ENCODE measurements at regions not wholly inside any gene's neighbourhood (a gene's known extent, or its start where the extent isn't known, plus 50 kb on each side); places are given as distances from the start of the nearest gene placed in this dataset.

- DNase-seq (ENCODE audit: low spot score), result no peak
- Mint-ChIP-seq H3K4me3 (no peak overlapping the region), H3K27ac (no peak overlapping the region), H3K4me1 (ENCODE audit: low read depth) (no peaks in the 10 kb centered on the region), H3K36me3 (ENCODE audit: low read depth) (no peaks in the 10 kb centered on the region), H3K27me3 (ENCODE audit: low read depth) (no peaks in the 10 kb centered on the region), H3K9me3 (no peaks in the 10 kb centered on the region)
Observed at GRCh38 chr16:6633456-6633855, 699.2 kb upstream of the RBFOX1 start.

GRCh38 chr16:6629110-6629509 lies 703.5 kb upstream of the RBFOX1 start:
- no peak for DNase-seq (ENCODE audit: low spot score)
- Mint-ChIP-seq H3K9me3 (peaks cover 5% of the 10 kb centered on the region), H3K27me3 (ENCODE audit: low read depth) (no peaks in the 10 kb centered on the region), H3K4me3 (no peak overlapping the region), H3K4me1 (ENCODE audit: low read depth) (no peaks in the 10 kb centered on the region), H3K27ac (no peak overlapping the region), H3K36me3 (ENCODE audit: low read depth) (no peaks in the 10 kb centered on the region)

GRCh38 chr16:6625606-6626005 lies 707.0 kb upstream of the RBFOX1 start:
- Mint-ChIP-seq H3K36me3 (ENCODE audit: low read depth) (no peaks in the 10 kb centered on the region), H3K27me3 (ENCODE audit: low read depth) (no peaks in the 10 kb centered on the region), H3K4me3 (no peak overlapping the region), H3K4me1 (ENCODE audit: low read depth) (no peaks in the 10 kb centered on the region), H3K27ac (no peak overlapping the region), H3K9me3 (peaks cover 19% of the 10 kb centered on the region)
- no peak for DNase-seq (ENCODE audit: low spot score)

GRCh38 chr16:6618874-6619273 lies 713.8 kb upstream of the RBFOX1 start:
- H3K27ac Mint-ChIP-seq, result no peak overlapping the region
- H3K4me3 Mint-ChIP-seq, result no peak overlapping the region
- no peaks in the 10 kb centered on the region for H3K4me1 Mint-ChIP-seq (ENCODE audit: low read depth)
- H3K36me3 Mint-ChIP-seq (ENCODE audit: low read depth), result no peaks in the 10 kb centered on the region
- no peak for DNase-seq (ENCODE audit: low spot score)
- H3K9me3 Mint-ChIP-seq, result peaks cover 31% of the 10 kb centered on the region
- H3K27me3 Mint-ChIP-seq (ENCODE audit: low read depth), result no peaks in the 10 kb centered on the region

GRCh38 chr16:6616746-6617145 lies 715.9 kb upstream of the RBFOX1 start:
- Mint-ChIP-seq H3K4me3 (no peak overlapping the region), H3K4me1 (ENCODE audit: low read depth) (no peaks in the 10 kb centered on the region)

GRCh38 chr16:6615636-6616035 lies 717.0 kb upstream of the RBFOX1 start:
- Mint-ChIP-seq H3K27me3 (ENCODE audit: low read depth) (no peaks in the 10 kb centered on the region), H3K36me3 (ENCODE audit: low read depth) (no peaks in the 10 kb centered on the region), H3K4me3 (no peak overlapping the region), H3K9me3 (peaks cover 30% of the 10 kb centered on the region), H3K27ac (no peak overlapping the region), H3K4me1 (ENCODE audit: low read depth) (no peaks in the 10 kb centered on the region)
- DNase-seq (ENCODE audit: low spot score), result no peak

More at GRCh38 chr16:6616746-6617145, 715.9 kb upstream of the RBFOX1 start:
- DNase-seq (ENCODE audit: low spot score), result no peak
- Mint-ChIP-seq H3K9me3 (peaks cover 33% of the 10 kb centered on the region), H3K27ac (no peak overlapping the region), H3K27me3 (ENCODE audit: low read depth) (no peaks in the 10 kb centered on the region), H3K36me3 (ENCODE audit: low read depth) (no peaks in the 10 kb centered on the region)

GRCh38 chr16:6611535-6611934 lies 721.1 kb upstream of the RBFOX1 start:
- DNase-seq (ENCODE audit: low spot score), result no peak
- no peak overlapping the region for H3K4me3 Mint-ChIP-seq
- no peak overlapping the region for H3K27ac Mint-ChIP-seq
- H3K27me3 Mint-ChIP-seq (ENCODE audit: low read depth), result no peaks in the 10 kb centered on the region
- H3K9me3 Mint-ChIP-seq, result peaks cover 20% of the 10 kb centered on the region
- H3K4me1 Mint-ChIP-seq (ENCODE audit: low read depth), result no peaks in the 10 kb centered on the region
- H3K36me3 Mint-ChIP-seq (ENCODE audit: low read depth), result no peaks in the 10 kb centered on the region

GRCh38 chr16:6605490-6605889 lies 727.2 kb upstream of the RBFOX1 start:
- H3K27ac Mint-ChIP-seq, result no peak overlapping the region
- H3K4me3 Mint-ChIP-seq, result no peak overlapping the region
- no peaks in the 10 kb centered on the region for H3K27me3 Mint-ChIP-seq (ENCODE audit: low read depth)
- H3K4me1 Mint-ChIP-seq (ENCODE audit: low read depth), result no peaks in the 10 kb centered on the region
- H3K9me3 Mint-ChIP-seq, result peaks cover 14% of the 10 kb centered on the region
- no peak for DNase-seq (ENCODE audit: low spot score)
- H3K36me3 Mint-ChIP-seq (ENCODE audit: low read depth), result no peaks in the 10 kb centered on the region

GRCh38 chr16:6603780-6604325 lies 728.8 kb upstream of the RBFOX1 start:
- Mint-ChIP-seq H3K4me1 (ENCODE audit: low read depth) (no peaks in the 10 kb centered on the region), H3K27ac (no peak overlapping the region), H3K36me3 (ENCODE audit: low read depth) (no peaks in the 10 kb centered on the region), H3K9me3 (peaks cover 14% of the 10 kb centered on the region), H3K4me3 (no peak overlapping the region), H3K27me3 (ENCODE audit: low read depth) (no peaks in the 10 kb centered on the region)
- no peak for DNase-seq (ENCODE audit: low spot score)

GRCh38 chr16:6602405-6602804 lies 730.2 kb upstream of the RBFOX1 start:
- H3K27ac Mint-ChIP-seq, result no peak overlapping the region
- peaks cover 14% of the 10 kb centered on the region for H3K9me3 Mint-ChIP-seq
- no peak overlapping the region for H3K4me3 Mint-ChIP-seq
- H3K27me3 Mint-ChIP-seq (ENCODE audit: low read depth), result no peaks in the 10 kb centered on the region
- H3K36me3 Mint-ChIP-seq (ENCODE audit: low read depth), result no peaks in the 10 kb centered on the region
- H3K4me1 Mint-ChIP-seq (ENCODE audit: low read depth), result no peaks in the 10 kb centered on the region
- no peak for DNase-seq (ENCODE audit: low spot score)

- Mint-ChIP-seq H3K9me3 (peaks cover 11% of the 10 kb centered on the region), H3K4me1 (ENCODE audit: low read depth) (no peaks in the 10 kb centered on the region), H3K4me3 (no peak overlapping the region), H3K27ac (no peak overlapping the region), H3K36me3 (ENCODE audit: low read depth) (no peaks in the 10 kb centered on the region), H3K27me3 (ENCODE audit: low read depth) (no peaks in the 10 kb centered on the region)
- DNase-seq (ENCODE audit: low spot score), result no peak
Observed at GRCh38 chr16:6600167-6600566, 732.5 kb upstream of the RBFOX1 start.

- no peak for DNase-seq (ENCODE audit: low spot score)
- Mint-ChIP-seq H3K4me3 (no peak overlapping the region), H3K27ac (no peak overlapping the region), H3K36me3 (ENCODE audit: low read depth) (no peaks in the 10 kb centered on the region), H3K9me3 (peaks cover 7% of the 10 kb centered on the region), H3K27me3 (ENCODE audit: low read depth) (no peaks in the 10 kb centered on the region), H3K4me1 (ENCODE audit: low read depth) (no peaks in the 10 kb centered on the region)
Observed at GRCh38 chr16:6593799-6594198, 738.8 kb upstream of the RBFOX1 start.

- no peak overlapping the region for H3K27ac Mint-ChIP-seq
- H3K9me3 Mint-ChIP-seq, result peaks cover 9% of the 10 kb centered on the region
- H3K4me3 Mint-ChIP-seq, result no peak overlapping the region
- no peaks in the 10 kb centered on the region for H3K27me3 Mint-ChIP-seq (ENCODE audit: low read depth)
- no peaks in the 10 kb centered on the region for H3K36me3 Mint-ChIP-seq (ENCODE audit: low read depth)
- DNase-seq (ENCODE audit: low spot score), result no peak
- H3K4me1 Mint-ChIP-seq (ENCODE audit: low read depth), result no peaks in the 10 kb centered on the region
Observed at GRCh38 chr16:6576606-6577005, 756.0 kb upstream of the RBFOX1 start.

GRCh38 chr16:6576113-6576512 lies 756.5 kb upstream of the RBFOX1 start:
- Mint-ChIP-seq H3K4me3 (no peak overlapping the region), H3K36me3 (ENCODE audit: low read depth) (no peaks in the 10 kb centered on the region), H3K9me3 (peaks cover 9% of the 10 kb centered on the region), H3K27ac (no peak overlapping the region), H3K4me1 (ENCODE audit: low read depth) (no peaks in the 10 kb centered on the region), H3K27me3 (ENCODE audit: low read depth) (no peaks in the 10 kb centered on the region)
- no peak for DNase-seq (ENCODE audit: low spot score)

- DNase-seq (ENCODE audit: low spot score), result no peak
- no peak overlapping the region for H3K27ac Mint-ChIP-seq
- H3K36me3 Mint-ChIP-seq (ENCODE audit: low read depth), result no peaks in the 10 kb centered on the region
- H3K9me3 Mint-ChIP-seq, result peaks cover 15% of the 10 kb centered on the region
- no peaks in the 10 kb centered on the region for H3K27me3 Mint-ChIP-seq (ENCODE audit: low read depth)
- no peaks in the 10 kb centered on the region for H3K4me1 Mint-ChIP-seq (ENCODE audit: low read depth)
- H3K4me3 Mint-ChIP-seq, result no peak overlapping the region
Observed at GRCh38 chr16:6574146-6574545, 758.5 kb upstream of the RBFOX1 start.

All from T-helper 2 cell treated with Interferon-gamma antibody and Interleukin-4, amounts not matched to agents 5 μg/mL and 100 μg/mL, for 36 hours (primary cell).